G401.6 (cell line): ENCODE measurements at regions not wholly inside any gene's neighbourhood (a gene's known extent, or its start where the extent isn't known, plus 50 kb on each side); places are given as distances from the start of the nearest gene placed in this dataset.

Experiments used
- FAIRE-seq: peaks from 2 replicates; lab custom pipeline; 2012; peaks lifted over from hg19 to GRCh38; lab: Jason Lieb, UNC

GRCh38 chr19:31985001-31985605 is 360.3 kb upstream of the ZNF507 start:
- no peak for FAIRE-seq

- no peak for FAIRE-seq
Observed at GRCh38 chr19:31986951-31987350, 358.5 kb upstream of the ZNF507 start.

GRCh38 chr19:31988256-31988655 is 357.2 kb upstream of the ZNF507 start:
- FAIRE-seq = no peak

- no peak for FAIRE-seq
Observed at GRCh38 chr19:31991984-31992655, 353.3 kb upstream of the ZNF507 start.

- no peak for FAIRE-seq
Observed at GRCh38 chr19:31992750-31993149, 352.7 kb upstream of the ZNF507 start.

- FAIRE-seq = no peak
Observed at GRCh38 chr19:31995546-31995945, 349.9 kb upstream of the ZNF507 start.

GRCh38 chr19:32010071-32010470 is 335.3 kb upstream of the ZNF507 start:
- no peak for FAIRE-seq

GRCh38 chr19:32012206-32012605 is 333.2 kb upstream of the ZNF507 start:
- FAIRE-seq = no peak

GRCh38 chr19:32012886-32013631 is 332.4 kb upstream of the ZNF507 start:
- FAIRE-seq = no peak

- FAIRE-seq = no peak
Observed at GRCh38 chr19:32017176-32017953, 328.0 kb upstream of the ZNF507 start.

GRCh38 chr19:32018014-32018413 is 327.4 kb upstream of the ZNF507 start:
- no peak for FAIRE-seq

GRCh38 chr19:32020538-32020937 is 324.9 kb upstream of the ZNF507 start:
- no peak for FAIRE-seq

- FAIRE-seq = no peak
Observed at GRCh38 chr19:32022044-32022640, 323.3 kb upstream of the ZNF507 start.

- no peak for FAIRE-seq
Observed at GRCh38 chr19:32022731-32023563, 322.5 kb upstream of the ZNF507 start.

- FAIRE-seq = no peak
Observed at GRCh38 chr19:32023564-32023832, 321.9 kb upstream of the ZNF507 start.

GRCh38 chr19:32029235-32029634 is 316.2 kb upstream of the ZNF507 start:
- FAIRE-seq = no peak

- FAIRE-seq = no peak
Observed at GRCh38 chr19:32032561-32032960, 312.8 kb upstream of the ZNF507 start.

- FAIRE-seq = no peak
Observed at GRCh38 chr19:32035626-32036025, 309.8 kb upstream of the ZNF507 start.

- FAIRE-seq = no peak
Observed at GRCh38 chr19:32038021-32038920, 307.1 kb upstream of the ZNF507 start.

GRCh38 chr19:32038961-32039360 is 306.4 kb upstream of the ZNF507 start:
- FAIRE-seq = no peak

GRCh38 chr19:32039440-32039839 is 306.0 kb upstream of the ZNF507 start:
- no peak for FAIRE-seq
